WTC11 (cell line): ENCODE measurements at regions not wholly inside any gene's neighbourhood (a gene's known extent, or its start where the extent isn't known, plus 50 kb on each side); places are given as distances from the start of the nearest gene placed in this dataset.

Experiments used
- ATAC-seq: fragments of 200-7000 bp; cut with Tn5 transposase; 2 replicates; pipeline ENCODE4 v1.10.0; 2021; ENCODE audit warnings: mild to moderate bottlenecking, moderate library complexity
- CTCF ChIA-PET: fragments of 300-600 bp; sonication (Branson Sonifier 250); formaldehyde crosslinking; loops from one replicate; lab custom pipeline; 2021; ENCODE audit warnings: antibody characterized with exemption; lab: Charles Lee
- POLR2A ChIA-PET: fragments of 350-600 bp; sonication (Branson Sonifier 250); formaldehyde crosslinking; loops from one replicate; lab custom pipeline; 2021; ENCODE audit warnings: antibody characterized with exemption; lab: Charles Lee
- DNase-seq: peaks from one replicate; pipeline ENCODE4 v3.0.0; 2021; ENCODE audit warnings: low spot score
- H3K27ac Mint-ChIP-seq: 2 replicates; pipeline ENCODE4 v1.8.0; 2021; ENCODE audit warnings: mixed read lengths
- H3K27me3 Mint-ChIP-seq: 2 replicates; pipeline ENCODE4 v1.8.0; 2021; ENCODE audit warnings: low read depth, mild to moderate bottlenecking, moderate library complexity, mixed read lengths
- H3K36me3 Mint-ChIP-seq: 2 replicates; pipeline ENCODE4 v1.8.0; 2021; ENCODE audit warnings: mixed read lengths
- H3K4me1 Mint-ChIP-seq: 2 replicates; pipeline ENCODE4 v1.8.0; 2022; ENCODE audit warnings: mixed read lengths
- H3K4me3 Mint-ChIP-seq: 2 replicates; pipeline ENCODE4 v1.8.0; 2021; ENCODE audit warnings: mild to moderate bottlenecking, moderate library complexity, mixed read lengths
- H3K9me3 Mint-ChIP-seq: 2 replicates; pipeline ENCODE4 v1.8.0; 2021; ENCODE audit warnings: mixed read lengths
- AFF4 ChIP-seq: sonication (generic); formaldehyde crosslinking; IDR thresholded peaks from 2 replicates; pipeline ENCODE4 v1.8.1; 2023; ENCODE audit warnings: mild to moderate bottlenecking, missing genetic modification reagents, borderline replicate concordance
- CREM ChIP-seq: sonication (generic); formaldehyde crosslinking; IDR thresholded peaks from 2 replicates; pipeline ENCODE4 v1.8.1; 2022; ENCODE audit warnings: mild to moderate bottlenecking, missing genetic modification reagents, moderate library complexity
- CTCF ChIP-seq: fragments of 200-600 bp; IDR thresholded peaks from 2 replicates; pipeline ENCODE4 v1.8.0; 2022; ENCODE audit warnings: antibody characterized with exemption
- E2F4 ChIP-seq: sonication (generic); formaldehyde crosslinking; IDR thresholded peaks from 2 replicates; pipeline ENCODE4 v1.8.1; 2022; ENCODE audit warnings: low read depth, mild to moderate bottlenecking, moderate library complexity, missing genetic modification reagents, borderline replicate concordance
- EMX1 ChIP-seq: fragments of 250-450 bp; sonication (Bioruptor Pico); IDR thresholded peaks from 2 replicates; pipeline ENCODE4 v1.8.0; 2021; ENCODE audit warnings: mild to moderate bottlenecking
- ERG ChIP-seq: fragments of 250-450 bp; sonication (Bioruptor Pico); IDR thresholded peaks from 2 replicates; pipeline ENCODE4 v1.8.0; 2021; ENCODE audit warnings: mild to moderate bottlenecking
- ETV6 ChIP-seq: sonication (generic); formaldehyde crosslinking; IDR thresholded peaks from 2 replicates; pipeline ENCODE4 v1.8.1; 2022; ENCODE audit warnings: mild to moderate bottlenecking, missing genetic modification reagents
- GABPB1 ChIP-seq: sonication (generic); formaldehyde crosslinking; IDR thresholded peaks from 2 replicates; pipeline ENCODE4 v1.8.1; 2023; ENCODE audit warnings: mild to moderate bottlenecking, missing genetic modification reagents
- GRHL2 ChIP-seq: fragments of 250-450 bp; sonication (Bioruptor Pico); IDR thresholded peaks from 2 replicates; pipeline ENCODE4 v1.8.0; 2022; ENCODE audit warnings: mild to moderate bottlenecking, moderate library complexity; ENCODE audit not compliant: insufficient replicate concordance, severe bottlenecking
- NFE2L1 ChIP-seq: sonication (generic); formaldehyde crosslinking; IDR thresholded peaks from 2 replicates; pipeline ENCODE4 v1.8.1; 2023; ENCODE audit warnings: missing genetic modification reagents
- RELA ChIP-seq: sonication (generic); formaldehyde crosslinking; IDR thresholded peaks from 2 replicates; pipeline ENCODE4 v1.8.1; 2022; ENCODE audit warnings: missing genetic modification reagents, mild to moderate bottlenecking, borderline replicate concordance
- SMAD3 ChIP-seq: sonication (generic); formaldehyde crosslinking; IDR thresholded peaks from 2 replicates; pipeline ENCODE4 v1.8.0; 2022; ENCODE audit warnings: missing genetic modification reagents, mild to moderate bottlenecking, borderline replicate concordance
- SP1 ChIP-seq: sonication (generic); formaldehyde crosslinking; conservative IDR thresholded peaks from 2 replicates; pipeline ENCODE4 v1.8.1; 2022; ENCODE audit warnings: missing genetic modification reagents
- ZBTB43 ChIP-seq: sonication (generic); formaldehyde crosslinking; IDR thresholded peaks from 2 replicates; pipeline ENCODE4 v1.8.1; 2023; ENCODE audit warnings: mild to moderate bottlenecking, missing genetic modification reagents
- ZNF121 ChIP-seq: sonication (generic); formaldehyde crosslinking; IDR thresholded peaks from 2 replicates; pipeline ENCODE4 v1.8.0; 2023; ENCODE audit warnings: missing genetic modification reagents
- ZNF219 ChIP-seq: sonication (generic); formaldehyde crosslinking; IDR thresholded peaks from 2 replicates; pipeline ENCODE4 v1.8.0; 2023; ENCODE audit warnings: missing genetic modification reagents, mild to moderate bottlenecking, borderline replicate concordance
- ZNF263 ChIP-seq: sonication (generic); formaldehyde crosslinking; IDR thresholded peaks from 2 replicates; pipeline ENCODE4 v1.8.1; 2022; ENCODE audit warnings: low read depth, mild to moderate bottlenecking, moderate library complexity, missing genetic modification reagents
- ZNF512 ChIP-seq: sonication (generic); formaldehyde crosslinking; IDR thresholded peaks from 2 replicates; pipeline ENCODE4 v1.8.1; 2022; ENCODE audit warnings: missing genetic modification reagents, borderline replicate concordance
- ZNF671 ChIP-seq: fragments of 250-450 bp; sonication (Bioruptor Pico); IDR thresholded peaks from 2 replicates; pipeline ENCODE4 v1.8.0; 2021; ENCODE audit warnings: mild to moderate bottlenecking
- ZSCAN18 ChIP-seq: fragments of 250-450 bp; sonication (Bioruptor Pico); IDR thresholded peaks from 2 replicates; pipeline ENCODE4 v2.1.2; 2022; ENCODE audit warnings: mild to moderate bottlenecking, moderate library complexity

GRCh38 chr13:76330761-76331160 is 555.4 kb downstream of the KCTD12 start:
- TF ChIP-seq EMX1 (CRISPR knock-in tag) (no peak), E2F4 (CRISPR knock-in tag) (no peak), CREM (CRISPR knock-in tag) (no peak), ZNF671 (CRISPR knock-in tag) (no peak), ZNF121 (no peak), SMAD3 (CRISPR knock-in tag) (no peak), GRHL2 (CRISPR knock-in tag) (no peak), ZNF512 (CRISPR knock-in tag) (no peak), SP1 (CRISPR knock-in tag) (no peak), ZNF219 (CRISPR knock-in tag) (no peak), RELA (CRISPR knock-in tag) (no peak), ERG (no peak)
- ATAC-seq (no peak), DNase-seq (no peak)
- POLR2A ChIA-PET: no interaction called here
- Mint-ChIP-seq H3K36me3 (no peaks in the 10 kb centered on the region), H3K4me1 (no peaks in the 10 kb centered on the region), H3K27ac (no peak overlapping the region), H3K9me3 (no peaks in the 10 kb centered on the region), H3K27me3 (peaks cover 37% of the 10 kb centered on the region), H3K4me3 (no peak overlapping the region)
- CTCF ChIA-PET: no interaction called here

- Mint-ChIP-seq H3K27me3 (peaks cover 30% of the 10 kb centered on the region), H3K4me1 (no peaks in the 10 kb centered on the region), H3K36me3 (no peaks in the 10 kb centered on the region), H3K27ac (no peak overlapping the region), H3K4me3 (no peak overlapping the region), H3K9me3 (no peaks in the 10 kb centered on the region)
- TF ChIP-seq NFE2L1 (no peak), ZBTB43 (CRISPR knock-in tag) (no peak), ZSCAN18 (CRISPR knock-in tag) (no peak), ETV6 (CRISPR knock-in tag) (no peak), AFF4 (CRISPR knock-in tag) (no peak), CTCF (no peak), ZNF263 (CRISPR knock-in tag) (no peak), SMAD3 (CRISPR knock-in tag) (no peak), E2F4 (CRISPR knock-in tag) (no peak), ZNF219 (CRISPR knock-in tag) (no peak), GABPB1 (CRISPR knock-in tag) (no peak)
- DNase-seq (no peak), ATAC-seq (no peak)
- CTCF ChIA-PET: no interaction called here
- POLR2A ChIA-PET: no interaction called here
Observed at GRCh38 chr13:76329866-76330580, 556.2 kb downstream of the KCTD12 start.
